ENCODE measurements at regions not wholly inside any gene's neighbourhood (a gene's known extent, or its start where the extent isn't known, plus 50 kb on each side); places are given as distances from the start of the nearest gene placed in this dataset.

- Histone ChIP-seq H3K4me1 (no peaks in the 10 kb centered on the region), H3K36me3 (no peaks in the 10 kb centered on the region), H3K27me3 (no peaks in the 10 kb centered on the region), H3K9me3 (no peaks in the 10 kb centered on the region), H3K27ac (no peak overlapping the region), H3K4me3 (no peak overlapping the region)
- intact Hi-C loops (cut with DNase I), result no loop called here
- ATAC-seq (no peak), DNase-seq (no peak)
- no peak for TF ChIP-seq POLR2A (IDR thresholded peaks at IDR 0.05)
- no peak for TF ChIP-seq CTCF (IDR thresholded peaks at IDR 0.05)
- WGBS, 4 donors, result 51 to 64% (median 59%) methylated on average over 3 of the region's 3 CpGs
These were observed 257.2 kb downstream of the KIF4B start for GRCh38 chr5:155270725-155271124.

- Histone ChIP-seq H3K36me3 (no peaks in the 10 kb centered on the region), H3K9me3 (no peaks in the 10 kb centered on the region), H3K27me3 (no peaks in the 10 kb centered on the region), H3K4me3 (no peak overlapping the region), H3K27ac (no peak overlapping the region), H3K4me1 (no peaks in the 10 kb centered on the region)
- 41 to 44% (median 43%) methylated on average over 5 of the region's 5 CpGs for WGBS, 4 donors
- no peak for DNase-seq
- ATAC-seq, result no peak
- TF ChIP-seq CTCF (IDR thresholded peaks at IDR 0.05), result no peak
- TF ChIP-seq POLR2A (IDR thresholded peaks at IDR 0.05), result no peak
- intact Hi-C loops (cut with DNase I), result no loop called here
These were observed 260.9 kb downstream of the KIF4B start for GRCh38 chr5:155274484-155274883.

- Histone ChIP-seq H3K27ac (no peak overlapping the region), H3K4me3 (no peak overlapping the region), H3K27me3 (no peaks in the 10 kb centered on the region), H3K9me3 (no peaks in the 10 kb centered on the region), H3K4me1 (no peaks in the 10 kb centered on the region), H3K36me3 (no peaks in the 10 kb centered on the region)
- no peak for TF ChIP-seq POLR2A (IDR thresholded peaks at IDR 0.05)
- no peak for TF ChIP-seq CTCF (IDR thresholded peaks at IDR 0.05)
- intact Hi-C loops (cut with DNase I), result no loop called here
- ATAC-seq (no peak), DNase-seq (no peak)
- 74 to 86% (median 83%) methylated on average over 6 of the region's 6 CpGs for WGBS, 4 donors
These were observed 261.7 kb downstream of the KIF4B start for GRCh38 chr5:155275222-155275621.

GRCh38 chr5:155276231-155276630 lies 262.7 kb downstream of the KIF4B start:
- no peak overlapping the region for H3K27ac ChIP-seq
- no peak for ATAC-seq
- H3K4me3 ChIP-seq, result no peak overlapping the region
- H3K9me3 ChIP-seq, result no peaks in the 10 kb centered on the region
- intact Hi-C loops (cut with DNase I), result no loop called here
- TF ChIP-seq POLR2A (IDR thresholded peaks at IDR 0.05) (no peak), CTCF (IDR thresholded peaks at IDR 0.05) (no peak)
- no peak for DNase-seq
- H3K4me1 ChIP-seq, result no peaks in the 10 kb centered on the region
- H3K36me3 ChIP-seq, result no peaks in the 10 kb centered on the region
- H3K27me3 ChIP-seq, result no peaks in the 10 kb centered on the region
- 85 to 94% (median 92%) methylated on average over 3 of the region's 3 CpGs for WGBS, 4 donors
